ENCODE measurements at regions not wholly inside any gene's neighbourhood (a gene's known extent, or its start where the extent isn't known, plus 50 kb on each side); places are given as distances from the start of the nearest gene placed in this dataset.

DNA sequence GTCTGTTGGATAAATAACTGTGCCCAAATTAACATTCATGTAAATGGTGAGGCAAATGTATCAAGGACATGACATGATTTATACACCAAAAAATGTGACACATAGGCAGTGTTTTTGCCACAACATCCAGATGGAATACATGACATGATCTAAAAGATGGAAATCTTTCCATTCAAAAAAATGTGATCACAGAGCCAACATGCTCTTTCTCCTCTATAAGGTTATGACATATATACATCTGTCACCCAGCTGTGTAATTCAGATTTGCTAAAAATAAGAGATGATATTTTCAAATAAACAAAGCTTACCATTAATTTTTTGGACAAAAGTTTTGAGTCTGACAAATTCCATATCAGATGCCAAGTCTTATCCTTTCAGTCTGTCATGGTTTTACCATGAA is 95.5 kb upstream of the COL3A1 start:
- no peaks in the 10 kb centered on the region for H3K36me3 ChIP-seq (ENCODE audit: control insufficient read depth in 2 of 2, insufficient read depth in 1 of 2, low read length in 2 of 2)
- POLR2A ChIA-PET = no interaction called here
- no peaks in the 10 kb centered on the region for H3K4me1 ChIP-seq (ENCODE audit: control insufficient read depth, insufficient read depth, low read length)
- H3K9me3 ChIP-seq (ENCODE audit: control insufficient read depth, insufficient read depth, low read depth, low read length) = no peaks in the 10 kb centered on the region
- CTCF ChIA-PET = interaction anchor here (0.6 to 0.8 kb wide), 3 partner anchors 25 to 352 kb away, joined by 3 to 4 read pairs (median 3); no protein-coding TSS in a partner anchor
- H3K4me3 ChIP-seq (ENCODE audit: low read depth, low read length) = no peak overlapping the region
- TF ChIP-seq SP7 (tag by site-specific recombination; IDR thresholded peaks at IDR 0.05) (no peak), ZNF544 (tag by site-specific recombination; IDR thresholded peaks at IDR 0.05) (no peak), ZNF521 (tag by site-specific recombination; IDR thresholded peaks at IDR 0.05) (no peak), ZNF548 (tag by site-specific recombination; IDR thresholded peaks at IDR 0.05) (no peak), ZNF175 (tag by site-specific recombination; IDR thresholded peaks at IDR 0.05) (no peak), ZSCAN23 (tag by site-specific recombination; IDR thresholded peaks at IDR 0.05) (no peak)
- no peak overlapping the region for H3K27ac ChIP-seq (ENCODE audit: extremely low read depth, low read depth, low read length)

DNA sequence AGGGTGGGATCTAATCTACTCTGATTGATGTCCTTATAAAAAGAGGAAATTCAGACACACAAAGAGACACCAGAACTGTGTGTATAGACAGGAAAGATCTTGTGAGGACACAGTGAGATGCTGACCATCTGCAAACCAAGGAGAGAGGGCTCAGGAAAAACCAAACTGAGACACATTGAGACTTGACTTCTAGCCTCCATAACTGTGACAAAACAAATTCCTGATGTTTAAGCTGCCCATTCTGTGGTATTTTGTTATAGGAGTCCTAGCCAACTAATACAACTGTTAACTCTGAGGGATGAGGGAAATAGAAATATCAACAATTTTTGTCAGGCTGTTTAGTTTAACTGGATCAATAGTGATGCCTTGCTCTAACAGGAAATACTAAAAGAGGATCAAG is 93.4 kb upstream of the COL3A1 start:
- H3K4me1 ChIP-seq (ENCODE audit: control insufficient read depth, insufficient read depth, low read length) = peaks cover 3% of the 10 kb centered on the region; the same call in 1 of the 2 replicates
- no peak overlapping the region for H3K27ac ChIP-seq (ENCODE audit: extremely low read depth, low read depth, low read length)
- H3K9me3 ChIP-seq (ENCODE audit: control insufficient read depth, insufficient read depth, low read depth, low read length) = no peaks in the 10 kb centered on the region
- no peak overlapping the region for H3K4me3 ChIP-seq (ENCODE audit: low read depth, low read length)
- CTCF ChIA-PET = interaction anchor here (0.7 kb wide), 1 partner anchor 97 kb away, joined by 4 read pairs; no protein-coding TSS in a partner anchor
- TF ChIP-seq SETDB1 (IDR thresholded peaks at IDR 0.05; ENCODE audit: insufficient read length, low read length) (no peak), ZNF777 (tag by site-specific recombination; IDR thresholded peaks at IDR 0.05; ENCODE audit: borderline replicate concordance) (no peak), KLF10 (tag by site-specific recombination; IDR thresholded peaks at IDR 0.05) (no peak), ZFP69B (tag by site-specific recombination; IDR thresholded peaks at IDR 0.05) (no peak)
- TF ChIP-seq, protein P1, sequence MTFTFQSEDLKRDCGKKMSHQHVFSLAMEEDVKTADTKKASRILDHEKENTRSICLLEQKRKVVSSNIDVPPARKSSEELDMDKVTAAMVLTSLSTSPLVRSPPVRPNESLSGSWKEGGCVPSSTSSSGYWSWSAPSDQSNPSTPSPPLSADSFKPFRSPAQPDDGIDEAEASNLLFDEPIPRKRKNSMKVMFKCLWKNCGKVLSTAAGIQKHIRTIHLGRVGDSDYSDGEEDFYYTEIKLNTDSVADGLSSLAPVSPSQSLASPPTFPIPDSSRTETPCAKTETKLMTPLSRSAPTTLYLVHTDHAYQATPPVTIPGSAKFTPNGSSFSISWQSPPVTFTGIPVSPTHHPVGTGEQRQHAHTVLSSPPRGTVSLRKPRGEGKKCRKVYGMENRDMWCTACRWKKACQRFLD (tag by site-specific recombination; IDR thresholded peaks at IDR 0.05) = no peak
- H3K36me3 ChIP-seq (ENCODE audit: control insufficient read depth in 2 of 2, insufficient read depth in 1 of 2, low read length in 2 of 2) = no peaks in the 10 kb centered on the region
- POLR2A ChIA-PET = no interaction called here

DNA sequence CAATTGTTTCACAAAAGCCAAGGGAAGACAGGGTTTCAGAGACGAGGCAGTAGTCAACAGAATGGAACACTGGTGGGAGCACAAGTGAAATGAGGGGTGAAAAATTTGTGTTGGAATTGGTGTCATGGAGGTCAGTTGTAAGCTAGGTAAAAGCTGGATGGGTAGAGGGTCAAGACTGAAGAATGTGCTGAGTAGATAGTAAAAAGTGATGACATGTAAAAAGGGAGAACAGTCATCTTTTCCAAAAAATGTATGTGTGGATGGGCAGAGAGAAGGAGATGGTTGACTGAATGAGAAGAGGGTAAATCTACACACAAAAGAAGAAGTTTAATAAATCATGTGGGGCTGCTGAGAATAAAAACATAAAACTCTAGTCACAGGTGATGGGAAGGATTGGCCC is 92.7 kb upstream of the COL3A1 start:
- POLR2A ChIA-PET = no interaction called here
- no peaks in the 10 kb centered on the region for H3K9me3 ChIP-seq (ENCODE audit: control insufficient read depth, insufficient read depth, low read depth, low read length)
- no peak overlapping the region for H3K27ac ChIP-seq (ENCODE audit: extremely low read depth, low read depth, low read length)
- H3K36me3 ChIP-seq (ENCODE audit: control insufficient read depth in 2 of 2, insufficient read depth in 1 of 2, low read length in 2 of 2) = no peaks in the 10 kb centered on the region
- CTCF ChIA-PET = interaction anchor here (0.7 kb wide), 1 partner anchor 96 kb away, joined by 4 read pairs; no protein-coding TSS in a partner anchor
- peaks cover 3% of the 10 kb centered on the region; the same call in 1 of the 2 replicates for H3K4me1 ChIP-seq (ENCODE audit: control insufficient read depth, insufficient read depth, low read length)
- TF ChIP-seq KLF1 (tag by site-specific recombination; IDR thresholded peaks at IDR 0.05) (no peak), ZNF548 (tag by site-specific recombination; IDR thresholded peaks at IDR 0.05) (no peak), ZBTB17 (tag by site-specific recombination; IDR thresholded peaks at IDR 0.05) (no peak)
- TF ChIP-seq, protein P2, sequence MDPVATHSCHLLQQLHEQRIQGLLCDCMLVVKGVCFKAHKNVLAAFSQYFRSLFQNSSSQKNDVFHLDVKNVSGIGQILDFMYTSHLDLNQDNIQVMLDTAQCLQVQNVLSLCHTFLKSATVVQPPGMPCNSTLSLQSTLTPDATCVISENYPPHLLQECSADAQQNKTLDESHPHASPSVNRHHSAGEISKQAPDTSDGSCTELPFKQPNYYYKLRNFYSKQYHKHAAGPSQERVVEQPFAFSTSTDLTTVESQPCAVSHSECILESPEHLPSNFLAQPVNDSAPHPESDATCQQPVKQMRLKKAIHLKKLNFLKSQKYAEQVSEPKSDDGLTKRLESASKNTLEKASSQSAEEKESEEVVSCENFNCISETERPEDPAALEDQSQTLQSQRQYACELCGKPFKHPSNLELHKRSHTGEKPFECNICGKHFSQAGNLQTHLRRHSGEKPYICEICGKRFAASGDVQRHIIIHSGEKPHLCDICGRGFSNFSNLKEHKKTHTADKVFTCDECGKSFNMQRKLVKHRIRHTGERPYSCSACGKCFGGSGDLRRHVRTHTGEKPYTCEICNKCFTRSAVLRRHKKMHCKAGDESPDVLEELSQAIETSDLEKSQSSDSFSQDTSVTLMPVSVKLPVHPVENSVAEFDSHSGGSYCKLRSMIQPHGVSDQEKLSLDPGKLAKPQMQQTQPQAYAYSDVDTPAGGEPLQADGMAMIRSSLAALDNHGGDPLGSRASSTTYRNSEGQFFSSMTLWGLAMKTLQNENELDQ (tag by site-specific recombination; IDR thresholded peaks at IDR 0.05; ENCODE audit: low read depth) = no peak
- TF ChIP-seq, protein P3, sequence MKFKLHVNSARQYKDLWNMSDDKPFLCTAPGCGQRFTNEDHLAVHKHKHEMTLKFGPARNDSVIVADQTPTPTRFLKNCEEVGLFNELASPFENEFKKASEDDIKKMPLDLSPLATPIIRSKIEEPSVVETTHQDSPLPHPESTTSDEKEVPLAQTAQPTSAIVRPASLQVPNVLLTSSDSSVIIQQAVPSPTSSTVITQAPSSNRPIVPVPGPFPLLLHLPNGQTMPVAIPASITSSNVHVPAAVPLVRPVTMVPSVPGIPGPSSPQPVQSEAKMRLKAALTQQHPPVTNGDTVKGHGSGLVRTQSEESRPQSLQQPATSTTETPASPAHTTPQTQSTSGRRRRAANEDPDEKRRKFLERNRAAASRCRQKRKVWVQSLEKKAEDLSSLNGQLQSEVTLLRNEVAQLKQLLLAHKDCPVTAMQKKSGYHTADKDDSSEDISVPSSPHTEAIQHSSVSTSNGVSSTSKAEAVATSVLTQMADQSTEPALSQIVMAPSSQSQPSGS (tag by site-specific recombination; IDR thresholded peaks at IDR 0.05; ENCODE audit: low read depth) = no peak
- H3K4me3 ChIP-seq (ENCODE audit: low read depth, low read length) = no peak overlapping the region
